Activated CD4-positive, alpha-beta T cell treated with anti-CD3 and anti-CD28 coated beads for 36 hours (primary cell): ENCODE measurements at regions not wholly inside any gene's neighbourhood (a gene's known extent, or its start where the extent isn't known, plus 50 kb on each side); places are given as distances from the start of the nearest gene placed in this dataset.

Experiments
- ATAC-seq: fragments of 200-7000 bp; cut with Tn5 transposase; one replicate; pipeline ENCODE4 v1.10.0; 2021; ENCODE audit warnings: mild to moderate bottlenecking, moderate library complexity
- CTCF ChIA-PET: fragments of 350-600 bp; sonication (Branson Sonifier 250); formaldehyde crosslinking; loops from one replicate; lab custom pipeline; 2021; ENCODE audit warnings: antibody characterized with exemption; lab: Charles Lee
- POLR2A ChIA-PET: fragments of 350-600 bp; sonication (Branson Sonifier 250); formaldehyde crosslinking; loops from one replicate; lab custom pipeline; 2021; ENCODE audit warnings: antibody characterized with exemption, inconsistent platforms; lab: Charles Lee
- DNase-seq: peaks from one replicate; pipeline ENCODE4 v3.0.0-alpha.2; 2020
- H3K27ac Mint-ChIP-seq: one replicate; pipeline ENCODE4 v1.8.0; 2021; ENCODE audit warnings: mixed read lengths
- H3K27me3 Mint-ChIP-seq: one replicate; pipeline ENCODE4 v1.8.0; 2021; ENCODE audit warnings: mixed read lengths
- H3K36me3 Mint-ChIP-seq: one replicate; pipeline ENCODE4 v1.8.0; 2021; ENCODE audit warnings: low read depth, mixed read lengths
- H3K4me1 Mint-ChIP-seq: one replicate; pipeline ENCODE4 v1.8.0; 2021; ENCODE audit warnings: mixed read lengths
- H3K4me3 Mint-ChIP-seq: one replicate; pipeline ENCODE4 v1.8.0; 2021; ENCODE audit warnings: mild to moderate bottlenecking, moderate library complexity, mixed read lengths
- H3K9me3 Mint-ChIP-seq: one replicate; pipeline ENCODE4 v1.8.0; 2021; ENCODE audit warnings: low read depth, mixed read lengths
- intact Hi-C, 2 experiments: fragments of 100-400 bp; cut with DNase I in 1 of 2; cut with micrococcal nuclease in 1 of 2; formaldehyde crosslinking; loops; one replicate each; pipeline versions ENCODE4 v1.14.2 to v1.15.1; 2022 to 2024; cut with DNase I, micrococcal nuclease

DNA sequence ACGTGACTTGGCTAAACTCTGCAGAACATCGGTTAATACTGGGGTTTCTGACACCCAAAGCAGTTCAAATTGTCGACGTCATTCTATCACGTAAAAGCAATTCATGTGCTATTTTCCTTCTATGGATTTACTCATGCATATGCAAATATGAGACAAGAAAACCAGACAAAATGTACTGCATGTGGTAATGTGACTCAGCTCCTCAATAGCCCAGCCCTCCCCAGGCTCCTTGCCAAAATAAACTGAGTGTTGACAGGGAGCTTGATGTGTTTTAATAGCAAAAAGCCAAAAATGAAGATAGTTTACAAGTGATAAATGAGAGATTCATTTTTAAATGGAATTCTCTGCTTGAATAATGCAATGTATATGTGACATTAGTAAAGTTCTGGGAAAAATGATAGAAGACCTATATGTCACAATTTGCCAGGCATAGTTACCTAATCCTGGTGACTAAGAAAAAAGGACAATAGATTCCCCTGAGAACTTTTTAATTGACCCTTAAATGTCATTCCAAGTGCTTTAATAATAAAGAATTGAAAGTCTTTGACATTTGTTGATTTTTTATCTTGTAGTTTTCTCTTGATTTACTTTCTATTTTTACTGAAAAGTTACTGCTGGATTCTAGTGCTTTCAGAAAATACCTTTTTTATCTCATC is 1700.6 kb upstream of the TENM3 start:
- ATAC-seq (no peak), DNase-seq (no peak)
- ChIA-PET POLR2A (no interaction called here), CTCF (no interaction called here)
- H3K27me3 Mint-ChIP-seq = no peaks in the 10 kb centered on the region
- no peak overlapping the region for H3K27ac Mint-ChIP-seq
- H3K9me3 Mint-ChIP-seq = no peaks in the 10 kb centered on the region
- intact Hi-C loops = no loop called here
- H3K4me3 Mint-ChIP-seq = no peak overlapping the region
- no peaks in the 10 kb centered on the region for H3K36me3 Mint-ChIP-seq
- H3K4me1 Mint-ChIP-seq = no peaks in the 10 kb centered on the region

DNA sequence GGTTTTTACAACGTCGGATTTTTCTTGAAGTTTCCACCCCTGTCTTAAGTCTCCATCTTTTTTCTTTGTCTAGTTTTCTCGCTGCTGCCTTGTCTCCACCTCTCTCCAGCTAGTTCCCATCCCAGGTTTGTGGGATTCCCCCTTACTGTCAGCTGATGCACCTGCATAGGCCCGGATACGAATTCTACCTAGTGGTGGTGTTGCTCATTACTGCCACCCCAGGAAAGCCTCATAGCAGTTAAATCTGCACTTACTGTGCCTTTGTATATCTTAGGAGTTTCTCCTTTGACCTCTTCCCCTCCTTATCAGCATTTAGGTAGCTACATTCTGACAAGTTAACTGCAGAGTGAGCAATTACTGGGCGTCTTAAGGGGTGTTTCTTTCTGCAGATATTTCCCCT is 1693.1 kb upstream of the TENM3 start:
- POLR2A ChIA-PET = no interaction called here
- CTCF ChIA-PET = no interaction called here

DNA sequence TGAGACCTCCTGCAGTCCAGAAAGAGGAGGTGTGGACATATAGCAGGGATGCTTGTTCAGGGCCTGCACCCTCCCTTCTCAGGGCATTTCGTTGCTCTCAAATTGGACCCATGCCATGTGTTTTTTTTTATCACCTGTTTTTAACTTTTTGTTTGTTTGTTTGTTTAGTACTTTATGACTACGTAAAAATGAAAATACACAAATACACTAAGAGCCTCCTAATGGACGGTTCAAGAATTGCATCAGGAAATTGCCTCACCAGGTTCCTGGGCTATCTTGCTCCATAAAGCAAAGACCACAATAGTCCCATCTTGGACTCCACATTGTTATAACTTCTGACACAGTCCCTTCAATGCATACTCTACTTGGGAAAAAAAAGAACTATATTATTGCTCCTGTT is 1685.9 kb upstream of the TENM3 start:
- POLR2A ChIA-PET = no interaction called here
- DNase-seq = no peak
- CTCF ChIA-PET = no interaction called here
- Mint-ChIP-seq H3K4me3 (no peak overlapping the region), H3K4me1 (no peaks in the 10 kb centered on the region), H3K36me3 (no peaks in the 10 kb centered on the region), H3K27me3 (no peaks in the 10 kb centered on the region), H3K27ac (no peak overlapping the region), H3K9me3 (no peaks in the 10 kb centered on the region)
- ATAC-seq = no peak
- intact Hi-C loops = no loop called here

More for the DNA sequence above, 1693.1 kb upstream of the TENM3 start:
- no peak overlapping the region for H3K27ac Mint-ChIP-seq
- no peak for DNase-seq
- H3K4me1 Mint-ChIP-seq = no peaks in the 10 kb centered on the region
- intact Hi-C loops = no loop called here
- H3K36me3 Mint-ChIP-seq = no peaks in the 10 kb centered on the region
- ATAC-seq = no peak
- no peak overlapping the region for H3K4me3 Mint-ChIP-seq
- H3K27me3 Mint-ChIP-seq = no peaks in the 10 kb centered on the region
- no peaks in the 10 kb centered on the region for H3K9me3 Mint-ChIP-seq

DNA sequence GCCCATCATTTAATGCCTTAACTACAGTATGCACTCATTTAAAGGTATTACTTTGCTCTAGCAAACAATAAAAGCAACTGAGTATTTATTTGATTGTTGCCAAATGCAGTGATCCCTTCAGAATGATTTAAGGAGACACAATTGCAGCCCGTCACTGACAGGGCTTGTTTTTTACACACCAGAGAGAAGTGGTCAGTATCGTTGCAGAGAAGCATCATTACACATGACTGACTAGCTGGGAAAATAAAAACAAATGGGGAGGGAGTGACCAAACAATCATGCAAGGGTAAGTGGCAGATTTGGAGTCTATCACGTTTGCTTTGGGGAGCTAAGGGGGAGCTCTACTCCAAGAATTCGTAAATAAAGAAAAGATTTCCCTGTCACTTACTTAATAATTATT is 1685.3 kb upstream of the TENM3 start:
- no peak overlapping the region for H3K4me3 Mint-ChIP-seq
- POLR2A ChIA-PET = no interaction called here
- intact Hi-C loops = no loop called here

DNA sequence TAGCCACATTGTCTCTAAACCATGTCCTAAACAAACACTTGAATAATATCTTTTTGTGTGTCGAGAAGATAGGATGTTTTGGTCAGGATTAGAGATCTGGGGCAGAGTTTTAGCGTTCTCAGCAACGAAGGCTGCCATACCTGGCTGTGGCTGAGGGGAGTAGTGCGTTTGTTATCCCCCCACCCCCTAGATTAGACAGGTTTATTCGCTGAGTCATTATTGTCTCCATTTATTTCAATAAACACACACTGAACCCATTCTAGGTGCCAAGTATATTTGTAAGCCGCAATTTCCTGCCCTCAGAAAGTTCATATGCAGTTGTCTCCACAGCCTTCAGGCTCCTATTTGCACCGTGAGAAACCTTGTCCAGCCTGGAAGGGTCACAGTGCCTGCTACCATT is 1684.8 kb upstream of the TENM3 start:
- H3K27me3 Mint-ChIP-seq = no peaks in the 10 kb centered on the region
- H3K27ac Mint-ChIP-seq = no peak overlapping the region
- intact Hi-C loops = no loop called here
- H3K4me1 Mint-ChIP-seq = no peaks in the 10 kb centered on the region
- H3K36me3 Mint-ChIP-seq = no peaks in the 10 kb centered on the region
- ChIA-PET CTCF (no interaction called here), POLR2A (no interaction called here)
- no peak for ATAC-seq
- H3K4me3 Mint-ChIP-seq = no peak overlapping the region
- DNase-seq = no peak
- H3K9me3 Mint-ChIP-seq = no peaks in the 10 kb centered on the region

More for the DNA sequence above, 1685.3 kb upstream of the TENM3 start:
- Mint-ChIP-seq H3K9me3 (no peaks in the 10 kb centered on the region), H3K27ac (no peak overlapping the region), H3K36me3 (no peaks in the 10 kb centered on the region), H3K4me1 (no peaks in the 10 kb centered on the region), H3K27me3 (no peaks in the 10 kb centered on the region)
- DNase-seq (no peak), ATAC-seq (no peak)
- CTCF ChIA-PET = no interaction called here

DNA sequence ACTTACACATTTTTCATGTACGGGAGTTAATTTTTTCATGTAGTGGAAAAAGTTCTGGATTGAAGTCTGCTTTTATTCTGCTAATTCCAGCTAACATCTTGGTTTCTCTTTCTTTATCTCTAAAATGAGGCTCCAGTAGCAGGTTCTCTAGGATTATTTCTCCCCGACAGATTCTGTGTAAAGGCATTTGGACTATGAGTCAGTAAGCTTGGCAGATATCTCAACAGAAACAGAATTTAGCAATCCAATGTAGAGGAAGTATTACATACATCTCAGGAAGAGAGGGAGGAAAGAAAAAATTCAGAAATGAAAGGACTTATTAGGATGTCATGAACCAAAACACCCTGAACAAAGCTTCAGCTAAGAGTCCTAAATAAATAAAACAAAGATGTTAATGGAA is 1682.3 kb upstream of the TENM3 start:
- ATAC-seq (no peak), DNase-seq (no peak)
- Mint-ChIP-seq H3K4me1 (no peaks in the 10 kb centered on the region), H3K9me3 (no peaks in the 10 kb centered on the region), H3K4me3 (no peak overlapping the region), H3K27ac (no peak overlapping the region), H3K27me3 (no peaks in the 10 kb centered on the region), H3K36me3 (no peaks in the 10 kb centered on the region)
- ChIA-PET POLR2A (no interaction called here), CTCF (no interaction called here)
- intact Hi-C loops = no loop called here

DNA sequence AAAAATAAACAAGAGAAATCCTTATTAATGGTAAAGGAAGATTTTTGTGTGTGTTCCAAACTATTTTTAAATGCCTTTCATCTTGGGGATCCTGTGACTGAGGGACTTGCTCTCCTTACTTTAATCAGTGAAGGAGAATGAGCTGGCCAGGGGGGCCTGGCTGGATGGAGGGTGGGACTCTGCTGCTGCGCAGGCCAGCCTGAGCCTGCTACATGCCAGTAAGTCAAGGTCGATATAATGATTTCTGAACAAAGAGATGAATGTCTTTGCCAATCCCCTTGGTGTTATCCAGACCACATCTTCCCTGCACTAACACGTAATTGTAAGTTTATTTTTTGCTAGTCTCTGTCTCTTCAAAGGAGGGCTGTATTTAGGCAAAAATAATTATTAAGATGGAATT is 1679.2 kb upstream of the TENM3 start:
- no peak for ATAC-seq
- Mint-ChIP-seq H3K4me3 (no peak overlapping the region), H3K9me3 (peaks cover 3% of the 10 kb centered on the region), H3K36me3 (no peaks in the 10 kb centered on the region), H3K27ac (no peak overlapping the region), H3K4me1 (no peaks in the 10 kb centered on the region), H3K27me3 (no peaks in the 10 kb centered on the region)
- intact Hi-C loops = no loop called here
- ChIA-PET POLR2A (no interaction called here), CTCF (no interaction called here)
- DNase-seq = no peak

DNA sequence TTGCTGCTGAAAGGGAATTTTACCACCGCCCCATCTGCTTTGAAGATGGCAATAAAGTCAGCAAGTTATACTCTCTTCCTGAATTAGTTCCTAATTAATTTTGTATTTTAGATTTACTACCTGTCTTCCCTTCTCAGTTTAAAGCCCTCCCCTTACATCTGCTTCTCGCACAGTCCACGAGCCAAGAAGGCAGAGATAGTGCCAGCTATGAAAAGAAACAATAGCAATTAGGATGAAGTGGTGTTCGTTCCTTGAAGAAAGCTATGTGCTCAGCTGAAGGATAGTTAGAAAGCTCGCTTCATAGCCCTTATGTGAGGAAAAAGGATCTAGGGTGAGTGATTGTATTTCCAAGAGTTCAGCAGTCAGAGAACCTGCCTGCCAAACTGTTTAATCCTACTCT is 1678.8 kb upstream of the TENM3 start:
- no peaks in the 10 kb centered on the region for H3K36me3 Mint-ChIP-seq
- ChIA-PET POLR2A (no interaction called here), CTCF (no interaction called here)
- no peak for DNase-seq
- no peak overlapping the region for H3K4me3 Mint-ChIP-seq
- no peaks in the 10 kb centered on the region for H3K27me3 Mint-ChIP-seq
- H3K27ac Mint-ChIP-seq = no peak overlapping the region
- peaks cover 3% of the 10 kb centered on the region for H3K9me3 Mint-ChIP-seq
- intact Hi-C loops = no loop called here
- ATAC-seq = no peak
- no peaks in the 10 kb centered on the region for H3K4me1 Mint-ChIP-seq

DNA sequence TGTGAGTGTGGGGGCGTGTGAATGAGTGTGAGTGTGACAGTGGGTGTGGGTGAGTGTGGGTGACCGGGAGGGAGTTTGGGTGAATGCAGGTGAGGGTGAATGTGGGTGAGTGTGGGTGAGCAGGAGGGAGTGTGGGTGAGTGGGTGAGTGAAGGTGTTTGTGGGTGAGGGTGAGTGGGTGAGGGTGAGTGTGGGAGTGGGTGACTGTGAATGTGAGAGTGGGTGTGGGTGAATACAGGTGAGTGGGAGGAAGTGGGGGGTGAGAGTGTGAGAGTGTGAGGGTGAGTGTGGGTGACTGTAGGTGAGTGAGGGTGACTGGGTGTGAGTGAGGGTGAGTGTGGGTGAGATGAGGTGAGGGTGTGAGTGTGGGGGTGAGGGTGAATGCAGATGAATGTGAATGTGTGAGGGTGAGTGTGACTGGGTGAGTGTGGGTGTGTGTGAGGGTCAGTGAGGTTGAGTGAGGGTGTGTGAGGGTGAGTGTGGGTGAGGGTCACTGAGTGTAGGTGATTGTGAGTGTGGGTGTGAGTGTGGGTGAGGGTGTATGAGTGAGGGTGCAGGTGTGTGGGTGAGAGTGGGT is 1677.3 kb upstream of the TENM3 start:
- Mint-ChIP-seq H3K27ac (no peak overlapping the region), H3K4me1 (no peaks in the 10 kb centered on the region), H3K36me3 (no peaks in the 10 kb centered on the region), H3K27me3 (no peaks in the 10 kb centered on the region), H3K9me3 (peaks cover 3% of the 10 kb centered on the region), H3K4me3 (no peak overlapping the region)
- ChIA-PET POLR2A (no interaction called here), CTCF (no interaction called here)
- DNase-seq = no peak
- no peak for ATAC-seq
- intact Hi-C loops = no loop called here

DNA sequence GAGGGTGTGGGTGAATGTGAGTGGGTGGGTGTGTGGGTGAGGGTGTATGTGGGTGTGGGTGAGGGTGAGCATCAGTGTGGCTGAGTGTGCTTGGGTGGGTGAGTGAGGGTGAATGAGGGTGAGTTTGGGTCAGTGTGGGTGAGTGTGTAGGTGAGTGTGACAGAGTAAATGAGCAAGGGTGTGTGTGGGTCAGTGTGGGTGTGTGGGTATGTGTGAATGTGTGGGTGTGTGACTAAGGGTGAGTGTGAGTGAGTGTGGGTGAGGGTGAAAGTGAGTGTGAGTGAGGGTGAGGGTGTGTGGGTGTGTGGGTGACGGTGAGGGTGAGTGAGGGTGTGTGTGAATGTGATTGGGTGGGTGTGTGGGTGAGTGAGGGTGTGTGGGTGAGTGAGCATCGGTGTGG is 1676.7 kb upstream of the TENM3 start:
- no peak for ATAC-seq
- intact Hi-C loops = no loop called here
- CTCF ChIA-PET = no interaction called here
- no peaks in the 10 kb centered on the region for H3K27me3 Mint-ChIP-seq
- H3K4me1 Mint-ChIP-seq = no peaks in the 10 kb centered on the region
- H3K27ac Mint-ChIP-seq = no peak overlapping the region
- POLR2A ChIA-PET = no interaction called here
- H3K4me3 Mint-ChIP-seq = no peak overlapping the region
- H3K9me3 Mint-ChIP-seq = peaks cover 3% of the 10 kb centered on the region
- no peak for DNase-seq
- no peaks in the 10 kb centered on the region for H3K36me3 Mint-ChIP-seq

DNA sequence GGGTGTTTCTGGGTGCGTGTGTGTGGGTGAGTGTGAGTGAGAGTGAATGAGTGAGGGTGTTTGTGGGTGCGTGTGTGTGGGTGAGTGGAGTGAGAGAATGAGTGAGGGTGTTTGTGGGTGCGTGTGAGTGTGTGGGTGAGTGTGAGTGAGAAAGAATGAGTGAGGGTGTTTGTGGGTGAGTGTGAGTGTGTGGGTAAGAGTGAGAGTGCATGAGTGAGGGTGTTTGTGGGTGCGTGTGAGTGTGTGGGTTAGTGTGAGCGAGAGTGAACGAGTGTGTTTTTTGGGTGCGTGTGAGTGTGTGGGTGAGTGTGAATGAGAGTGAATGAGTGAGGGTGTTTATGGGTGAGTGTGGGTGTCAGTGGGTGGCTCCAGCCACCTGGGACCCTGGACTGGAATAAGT is 1676.1 kb upstream of the TENM3 start:
- no peak for DNase-seq
- POLR2A ChIA-PET = no interaction called here

DNA sequence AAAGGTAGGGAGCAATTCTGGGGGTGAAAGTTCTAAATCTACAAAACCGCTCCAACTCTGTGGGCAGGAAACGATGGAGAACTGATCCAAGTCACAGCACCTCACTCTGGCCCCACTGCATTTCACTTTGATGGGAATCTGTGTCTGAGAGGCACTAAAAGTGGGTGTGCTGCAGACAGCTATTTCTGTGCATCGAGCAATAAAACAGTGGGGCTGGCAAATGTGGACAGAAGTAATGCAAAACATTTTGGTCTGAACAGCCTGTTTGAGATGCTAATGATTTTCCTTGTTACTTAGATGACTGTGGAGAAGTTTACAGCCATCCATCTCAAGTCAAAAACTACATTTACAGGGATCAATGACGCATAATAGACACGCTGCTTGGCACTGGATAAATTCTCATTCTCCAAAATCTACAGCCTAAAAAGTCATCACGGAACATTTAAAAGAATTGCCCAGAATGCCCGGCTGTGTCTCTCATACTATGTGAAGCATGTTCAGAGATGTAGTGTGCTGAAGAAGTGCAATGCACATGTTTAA is 1671.6 kb upstream of the TENM3 start:
- ChIA-PET POLR2A (no interaction called here), CTCF (no interaction called here)
- Mint-ChIP-seq H3K4me3 (no peak overlapping the region), H3K4me1 (no peaks in the 10 kb centered on the region), H3K27me3 (no peaks in the 10 kb centered on the region), H3K36me3 (no peaks in the 10 kb centered on the region), H3K9me3 (peaks cover 3% of the 10 kb centered on the region), H3K27ac (no peak overlapping the region)
- DNase-seq (no peak), ATAC-seq (no peak)
- intact Hi-C loops = no loop called here

More for the DNA sequence above, 1676.1 kb upstream of the TENM3 start:
- Mint-ChIP-seq H3K4me1 (no peaks in the 10 kb centered on the region), H3K27ac (no peak overlapping the region), H3K36me3 (no peaks in the 10 kb centered on the region), H3K27me3 (no peaks in the 10 kb centered on the region), H3K4me3 (no peak overlapping the region), H3K9me3 (peaks cover 3% of the 10 kb centered on the region)
- CTCF ChIA-PET = no interaction called here
- intact Hi-C loops = no loop called here
- ATAC-seq = no peak
